ENCODE measurements at regions not wholly inside any gene's neighbourhood (a gene's known extent, or its start where the extent isn't known, plus 50 kb on each side); places are given as distances from the start of the nearest gene placed in this dataset.

DNA sequence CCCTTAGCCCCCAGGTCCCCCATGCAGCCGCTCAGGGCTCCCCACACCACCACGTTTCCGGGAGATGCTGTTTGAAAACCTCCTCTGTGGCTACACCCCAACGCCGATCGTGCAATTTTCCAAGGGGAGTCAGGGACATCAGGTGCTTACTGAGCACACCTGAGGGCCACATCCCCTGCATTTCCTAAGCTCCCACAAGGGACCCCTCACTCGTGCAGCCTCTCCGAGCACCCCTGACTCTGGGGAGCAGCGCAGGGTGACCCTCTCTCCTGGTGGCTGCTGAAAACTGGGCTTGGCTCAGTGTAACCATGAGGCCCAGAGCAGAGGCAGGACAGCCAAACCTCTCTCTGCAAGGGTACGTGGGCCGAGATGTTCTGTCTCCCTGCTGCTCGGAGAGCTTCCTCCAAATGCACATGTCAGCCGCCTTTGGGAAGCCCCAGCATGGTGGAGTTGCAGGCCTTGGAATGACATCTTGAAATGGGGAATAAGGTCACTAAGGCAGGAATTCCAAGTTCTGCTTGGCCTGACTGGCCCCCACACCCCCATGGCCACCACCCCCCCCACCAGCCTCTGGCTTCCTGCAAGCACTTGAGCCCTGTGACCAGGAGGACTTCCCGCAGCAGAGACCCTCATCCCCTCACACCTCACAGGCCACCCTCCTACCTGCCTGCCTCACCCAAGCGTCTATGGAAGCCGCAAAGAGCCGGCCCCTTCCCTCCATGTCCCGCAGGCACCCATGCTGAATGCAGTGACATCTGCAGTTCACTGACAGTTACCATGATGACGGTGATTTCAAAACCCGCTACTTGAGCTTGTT is 257.4 kb downstream of the BRD1 start:
- DNase-seq: no peak

DNA sequence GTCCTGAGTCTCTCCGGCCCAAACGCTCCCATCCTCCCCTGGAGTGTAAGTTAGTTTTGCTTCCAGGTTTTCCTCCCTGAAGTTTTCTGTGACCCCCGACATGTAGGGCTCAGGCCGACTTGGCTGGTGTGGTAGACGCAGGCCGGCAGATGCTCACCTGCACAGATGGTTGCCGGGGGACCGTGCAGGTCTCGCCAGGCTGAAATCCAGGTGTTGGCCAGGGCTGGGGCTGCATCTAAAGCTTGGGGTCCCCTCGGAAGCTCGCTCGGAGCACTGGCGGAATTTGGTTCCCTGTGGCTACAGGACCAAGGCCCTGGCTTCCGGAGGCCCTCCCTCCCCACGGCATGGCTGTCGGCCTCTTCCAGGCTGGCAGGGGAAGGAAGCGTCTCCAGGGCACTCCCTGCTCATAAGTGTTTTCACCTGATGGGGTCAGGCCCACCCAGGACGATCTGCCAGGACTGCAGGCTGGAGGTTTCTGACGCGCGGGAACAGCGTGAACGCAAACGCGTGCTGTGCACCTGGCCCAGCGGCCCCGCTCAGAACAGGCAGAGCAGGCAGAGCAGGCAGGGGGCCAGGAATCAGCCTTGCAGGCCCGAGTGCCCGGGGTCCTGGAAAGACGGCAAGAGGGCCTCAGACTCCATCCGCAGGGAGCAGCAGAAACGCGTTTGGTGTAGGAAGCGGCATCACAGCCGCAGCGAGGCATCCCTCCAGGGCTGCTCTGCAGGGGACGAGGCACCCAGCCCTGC is 258.2 kb downstream of the BRD1 start:
- DNase-seq: no peak

DNA sequence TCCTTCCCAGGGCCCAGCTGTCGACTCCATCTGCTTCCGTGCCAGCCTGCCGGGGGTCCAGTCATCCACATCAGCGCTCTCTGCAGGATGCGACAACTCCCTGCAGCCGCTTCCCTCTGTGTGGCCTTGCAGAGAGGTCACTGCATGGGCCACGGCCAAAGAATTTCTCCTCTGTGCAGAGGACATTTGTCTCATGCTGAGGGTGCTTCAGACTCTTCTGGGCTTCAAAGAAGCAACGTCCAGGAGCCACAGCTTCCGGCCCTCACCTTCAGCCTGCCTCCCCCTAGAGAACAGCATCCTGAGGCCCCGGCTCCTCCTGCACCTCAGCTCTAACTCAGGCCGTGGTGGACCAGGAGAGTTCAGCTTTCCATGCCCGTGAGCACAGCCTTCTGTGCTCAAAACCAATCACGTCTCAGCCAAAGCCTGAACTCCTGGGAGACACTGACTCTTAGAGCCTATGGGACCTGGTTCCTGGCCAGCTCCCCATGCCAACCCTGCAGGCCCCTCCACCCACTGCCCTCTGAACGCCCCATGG is 258.9 kb downstream of the BRD1 start:
- no peak for DNase-seq

DNA sequence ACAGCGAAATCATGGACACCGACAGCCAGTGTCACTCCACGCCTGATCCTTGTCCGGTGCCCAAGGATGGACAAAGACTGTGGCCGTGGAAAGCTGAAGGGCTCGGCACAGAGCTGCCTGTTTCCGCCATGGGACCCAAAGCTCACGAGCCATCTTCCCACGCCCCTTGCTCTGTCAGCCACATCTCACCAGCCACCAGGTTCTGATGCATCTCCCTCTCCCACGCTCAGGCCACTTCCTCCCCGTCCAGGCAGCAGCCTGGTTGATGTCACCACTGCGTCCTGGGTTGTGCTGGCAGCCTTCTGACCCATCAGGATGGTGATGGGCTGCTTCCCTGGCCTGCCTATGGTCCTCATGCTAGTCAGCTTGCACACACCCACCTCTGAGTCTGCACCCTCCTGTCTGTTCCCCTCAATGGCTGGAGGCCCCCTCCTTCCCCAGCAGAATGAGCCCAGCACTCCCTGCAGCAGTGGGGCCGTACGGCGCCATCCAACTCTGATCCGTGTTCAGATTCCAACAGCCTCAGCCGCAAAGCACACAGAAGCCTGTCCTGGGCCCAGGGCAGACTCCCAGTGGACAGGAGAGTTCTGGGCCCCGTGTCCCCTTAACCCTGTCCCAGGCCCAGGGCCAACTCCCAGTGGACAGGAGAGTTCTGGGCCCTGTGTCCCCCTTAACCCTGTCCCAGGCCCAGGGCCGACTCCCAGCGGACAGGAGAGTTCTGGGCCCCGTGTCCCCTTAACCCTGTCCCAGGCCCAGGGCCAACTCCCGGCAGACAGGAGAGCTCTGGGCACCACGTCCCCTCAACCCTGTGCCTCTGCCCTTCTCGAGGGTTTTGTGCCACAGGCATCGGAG is 259.5 kb downstream of the BRD1 start:
- DNase-seq: no peak

DNA sequence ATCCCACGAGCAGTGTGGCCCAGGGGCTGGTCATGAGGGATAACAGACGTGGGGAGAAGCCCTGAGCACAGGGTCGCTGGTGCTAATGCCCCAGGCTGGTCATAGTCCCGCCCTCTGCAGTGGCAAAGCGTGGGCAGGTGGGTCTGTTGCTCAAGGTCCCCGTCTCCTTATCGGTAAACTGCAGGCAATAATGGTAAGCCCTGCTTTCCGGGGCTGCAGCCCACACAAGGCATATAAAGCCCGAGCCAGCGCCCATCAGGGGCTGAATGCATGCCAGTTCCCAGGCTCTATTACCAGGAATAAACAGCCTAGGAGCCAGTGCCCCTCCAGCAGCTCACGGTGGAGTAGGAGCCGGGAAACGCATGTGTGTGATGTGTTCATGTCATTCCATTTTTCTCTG is 261.0 kb downstream of the BRD1 start:
- no peak for DNase-seq

DNA sequence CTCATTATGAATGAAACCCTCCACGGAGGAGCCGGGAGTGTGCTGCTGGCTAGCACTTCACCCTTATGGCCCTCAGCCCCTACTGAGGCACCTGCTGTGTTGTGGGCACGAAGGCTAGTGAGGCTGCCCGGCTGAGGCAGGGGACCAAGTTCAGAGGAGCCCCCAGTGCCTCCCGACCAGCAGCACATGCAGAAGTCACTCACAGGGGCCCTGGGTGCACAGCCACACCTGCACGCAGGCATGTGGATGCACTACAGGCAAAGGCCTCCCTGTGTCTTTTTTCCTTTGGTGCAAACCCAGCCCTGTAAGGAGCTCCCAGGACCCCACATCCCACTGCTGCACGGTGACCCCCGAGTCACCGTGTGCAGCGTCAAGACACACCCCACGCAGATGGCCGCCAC is 261.5 kb downstream of the BRD1 start:
- no peak for DNase-seq

DNA sequence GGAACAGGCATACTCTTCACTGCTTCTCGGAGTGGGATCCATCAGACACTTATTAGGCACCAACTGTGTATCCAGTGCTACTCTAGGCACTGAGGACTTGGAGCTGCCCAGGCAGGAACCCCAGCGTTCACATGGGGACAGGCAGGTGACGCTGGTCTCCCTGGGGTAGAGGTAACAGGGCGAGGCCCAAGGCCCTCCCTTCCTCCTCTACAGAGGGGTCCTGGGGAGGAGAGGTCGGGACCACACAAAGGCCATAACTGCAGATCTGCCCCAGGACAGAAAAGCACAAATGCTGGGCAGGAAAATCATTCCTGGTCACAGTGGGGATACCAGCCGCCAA is 262.2 kb downstream of the BRD1 start:
- no peak for DNase-seq

DNA sequence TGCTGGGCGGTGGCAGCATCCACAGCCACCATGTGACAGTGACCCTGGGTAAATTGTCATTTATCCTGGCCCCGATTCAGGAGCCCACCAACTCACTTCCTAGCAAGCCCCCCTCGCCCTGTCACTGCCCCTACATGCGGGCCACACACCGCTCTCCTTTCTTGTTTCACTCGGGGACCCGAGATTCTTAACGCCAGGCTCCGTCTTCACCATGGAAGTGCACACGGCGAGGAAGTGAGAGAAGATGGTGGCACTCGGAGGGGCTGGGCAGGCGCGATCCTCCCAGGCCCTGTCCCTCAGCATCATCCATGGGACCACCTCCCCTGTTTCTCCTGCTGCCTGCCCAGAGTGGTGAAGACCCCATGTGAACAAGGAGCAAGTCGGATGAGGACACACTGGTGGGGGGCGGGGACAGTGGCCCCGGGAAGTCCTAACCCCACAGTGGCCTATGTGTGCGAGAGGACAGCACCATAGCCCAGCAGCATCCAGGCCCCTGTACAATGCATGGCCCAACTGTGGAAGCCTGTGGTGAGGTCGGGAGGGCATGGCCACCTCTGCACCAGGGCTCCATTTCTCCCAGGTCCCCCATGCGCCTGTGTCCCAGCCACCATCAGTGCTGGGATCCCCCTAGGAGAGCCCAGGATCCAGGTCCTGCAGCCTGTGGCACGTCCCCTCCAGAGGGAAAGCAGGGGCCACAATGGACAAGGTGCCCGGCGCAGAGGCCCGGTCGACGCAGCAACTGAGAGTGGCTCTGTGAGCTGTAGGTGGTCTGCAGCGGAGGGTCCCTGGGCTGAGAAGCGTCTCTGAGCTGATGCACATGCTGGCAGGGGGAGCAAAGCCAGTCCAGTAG is 262.8 kb downstream of the BRD1 start:
- no peak for DNase-seq

DNA sequence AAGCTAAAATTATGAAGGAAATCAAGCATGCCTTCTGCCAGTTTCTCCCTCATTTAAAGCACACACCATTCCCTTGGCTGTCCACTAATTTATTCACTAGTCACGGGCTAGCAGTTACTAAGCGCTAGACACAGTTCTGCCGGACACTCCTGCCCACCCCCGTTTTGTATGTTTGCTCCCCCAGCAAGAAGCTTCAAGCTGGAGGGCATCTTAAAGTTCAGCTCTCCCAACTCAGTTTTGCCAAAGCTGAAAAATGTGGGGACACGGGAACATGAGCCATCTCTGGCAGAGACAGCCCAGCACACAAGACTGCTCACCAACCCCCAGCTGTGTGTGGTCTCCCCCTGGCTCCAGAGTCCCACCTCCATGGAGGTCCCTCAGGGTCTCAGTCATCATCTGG is 263.6 kb downstream of the BRD1 start:
- DNase-seq: no peak

DNA sequence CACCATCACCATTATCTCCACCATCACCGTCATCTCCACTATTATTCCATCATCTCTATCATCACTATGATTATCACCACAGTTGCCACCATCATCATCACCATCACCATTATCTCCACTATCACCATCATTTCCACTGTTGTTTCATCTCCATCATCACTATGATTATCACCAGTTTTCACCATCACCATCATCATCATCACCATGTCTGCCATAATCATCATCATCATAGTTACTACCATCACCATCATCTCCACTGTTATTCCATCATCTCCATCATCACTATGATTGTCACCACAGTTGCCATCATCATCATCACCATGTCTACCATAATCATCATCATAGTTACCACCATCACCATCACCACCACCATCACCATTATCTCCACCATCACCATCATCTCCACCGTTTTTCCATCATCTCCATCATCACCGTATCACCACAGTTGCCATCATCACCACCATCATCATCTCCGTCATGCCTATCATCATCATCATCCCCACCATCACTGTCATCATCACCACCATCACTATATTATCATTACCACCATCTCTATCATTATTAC is 264.9 kb downstream of the BRD1 start:
- DNase-seq: no peak

DNA sequence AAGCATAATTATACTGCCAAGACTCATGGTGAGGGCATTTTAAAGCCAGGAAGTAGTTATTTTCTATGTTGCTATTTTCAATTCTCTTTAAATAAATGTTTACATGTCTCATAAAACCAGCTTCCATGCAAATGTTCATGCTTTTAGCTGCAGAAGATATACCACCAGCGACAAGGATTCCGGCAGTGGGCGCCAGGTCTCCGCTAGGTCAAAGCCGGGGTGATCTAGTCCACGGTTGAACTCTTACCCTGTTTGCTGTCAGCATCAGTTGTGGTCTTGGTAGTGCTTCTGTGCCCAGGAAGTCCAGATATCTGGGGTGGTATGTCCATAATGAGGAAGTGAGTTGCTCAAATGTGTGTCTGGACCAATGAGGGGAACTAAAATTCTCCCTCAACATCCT is 265.7 kb downstream of the BRD1 start:
- DNase-seq: no peak

DNA sequence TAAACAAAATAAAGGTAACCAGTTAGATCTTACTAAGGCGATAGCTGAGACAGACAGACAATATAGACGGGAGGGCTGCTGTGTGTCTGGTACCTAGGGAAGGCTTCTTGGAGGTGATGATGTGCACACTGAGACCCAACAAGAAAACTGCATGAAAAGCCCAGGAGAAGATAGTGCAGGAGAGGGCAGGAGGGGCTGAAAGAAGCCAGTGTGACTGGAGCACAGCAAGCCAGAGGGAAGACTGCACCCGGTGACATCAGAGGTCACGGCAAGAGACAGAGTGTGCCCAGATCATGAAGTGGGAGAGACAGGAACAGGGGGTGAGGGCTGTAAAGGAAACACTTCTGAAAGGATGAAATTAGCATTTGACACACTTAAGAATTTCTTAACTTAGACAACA is 266.3 kb downstream of the BRD1 start:
- DNase-seq: no peak

DNA sequence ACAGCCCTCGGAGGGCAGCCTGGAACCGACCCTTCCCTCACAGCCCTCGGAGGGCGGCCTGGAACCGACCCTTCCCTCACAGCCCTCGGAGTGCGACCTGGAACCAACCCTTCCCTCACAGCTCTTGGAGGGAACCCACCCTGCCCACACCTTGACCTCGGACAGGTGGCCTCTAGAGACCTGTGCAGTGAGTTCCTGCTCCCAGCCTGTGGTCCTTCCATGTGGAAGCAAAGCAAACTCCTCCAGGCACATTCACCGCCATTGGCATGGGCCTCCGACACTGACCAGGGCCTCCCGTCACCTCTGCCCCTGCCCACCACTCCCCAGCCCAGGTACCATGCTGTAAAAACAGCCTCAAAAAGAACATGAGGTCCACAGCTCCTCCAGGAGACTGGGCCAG is 272.1 kb downstream of the BRD1 start:
- DNase-seq: no peak

DNA sequence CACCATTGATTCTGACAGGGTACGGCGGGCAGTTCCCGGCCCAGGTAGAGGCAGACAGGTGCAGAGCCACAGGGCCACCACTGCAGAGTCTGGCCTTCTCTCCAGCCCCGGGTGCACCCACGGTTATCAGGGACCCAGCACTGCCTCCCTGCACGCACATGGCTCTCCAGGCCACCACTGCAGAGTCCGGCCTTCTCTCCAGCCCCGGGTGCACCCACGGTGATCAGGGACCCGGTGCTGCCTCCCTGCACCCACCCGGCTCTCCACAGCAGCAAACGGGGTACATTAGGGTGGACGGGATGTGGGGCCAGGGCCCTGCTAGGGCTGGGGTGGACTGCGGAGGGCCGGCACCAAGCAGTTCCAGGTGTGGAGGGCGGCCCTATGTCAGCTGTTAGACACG is 272.9 kb downstream of the BRD1 start:
- no peak for DNase-seq

DNA sequence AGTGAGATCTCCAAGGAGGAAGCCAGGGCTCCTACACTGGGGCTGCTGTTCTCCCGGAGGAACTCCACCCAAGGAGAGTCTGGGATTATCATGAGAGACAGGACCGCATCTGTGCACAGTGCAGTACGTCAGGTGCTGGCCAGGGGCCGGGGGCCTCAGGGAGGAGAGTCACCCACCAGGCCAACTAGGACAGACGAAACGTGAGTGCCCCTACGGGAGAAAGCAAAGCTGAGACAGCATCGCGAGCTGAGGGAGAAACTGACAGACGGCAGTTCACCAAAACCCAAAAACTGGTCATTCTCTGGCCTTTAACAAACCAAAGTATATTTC is 273.4 kb downstream of the BRD1 start:
- DNase-seq: no peak

DNA sequence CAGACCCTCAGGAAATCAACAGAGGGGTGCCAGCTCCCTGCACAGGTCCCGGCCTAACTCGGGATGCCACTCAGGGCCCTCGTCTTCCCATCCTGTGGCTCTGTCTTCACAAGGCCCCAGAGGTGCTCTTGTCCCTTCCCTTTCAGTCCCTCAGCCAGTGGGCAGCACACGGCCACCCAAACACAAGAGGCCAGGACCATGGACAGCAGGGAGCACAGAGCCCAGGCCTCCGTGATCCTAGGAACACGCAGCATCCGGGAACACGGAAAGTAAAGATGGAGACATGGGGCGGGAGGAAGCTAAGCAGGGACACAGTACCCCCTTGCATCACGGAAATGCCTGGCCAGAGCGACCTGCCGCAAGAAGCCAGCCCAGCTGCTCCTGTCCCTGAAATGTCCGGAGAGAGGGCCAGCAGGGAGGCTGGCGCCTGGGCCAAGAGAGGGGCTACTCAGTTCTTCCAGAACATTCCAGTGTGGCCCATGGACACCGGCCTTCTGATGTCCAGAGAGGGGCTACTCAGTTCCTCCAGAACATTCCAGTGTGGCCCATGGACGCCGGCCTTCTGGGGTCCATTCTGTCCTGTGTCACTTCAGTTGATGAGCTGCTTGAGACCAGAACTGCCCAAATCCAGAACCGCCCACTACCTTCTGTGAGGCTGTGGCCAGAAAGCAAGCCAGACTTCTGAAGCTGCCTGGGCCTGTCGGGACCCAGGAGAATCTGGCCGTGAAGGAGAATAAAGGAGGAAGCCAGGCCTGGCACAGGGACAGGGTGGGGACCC is 274.0 kb downstream of the BRD1 start:
- no peak for DNase-seq

DNA sequence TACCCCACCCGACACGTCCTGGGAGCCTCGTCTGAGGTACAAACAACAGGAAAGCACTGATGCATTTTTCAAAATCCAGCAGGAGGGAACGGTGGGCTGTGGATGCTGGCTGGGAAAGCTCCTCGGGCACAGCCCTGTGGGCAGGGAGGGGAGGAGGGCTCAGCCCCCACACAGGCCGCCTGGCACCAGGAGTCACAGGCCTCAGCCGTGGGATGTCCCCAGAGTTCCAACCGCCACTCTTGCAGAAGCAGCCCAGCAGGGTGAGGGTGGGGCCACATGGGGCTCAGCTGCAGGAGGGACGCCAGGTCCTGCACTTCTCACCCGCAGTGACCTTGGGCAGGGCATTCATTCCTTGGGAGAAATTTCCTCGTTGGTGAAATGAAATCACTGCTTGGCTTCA is 274.6 kb downstream of the BRD1 start:
- no peak for DNase-seq

DNA sequence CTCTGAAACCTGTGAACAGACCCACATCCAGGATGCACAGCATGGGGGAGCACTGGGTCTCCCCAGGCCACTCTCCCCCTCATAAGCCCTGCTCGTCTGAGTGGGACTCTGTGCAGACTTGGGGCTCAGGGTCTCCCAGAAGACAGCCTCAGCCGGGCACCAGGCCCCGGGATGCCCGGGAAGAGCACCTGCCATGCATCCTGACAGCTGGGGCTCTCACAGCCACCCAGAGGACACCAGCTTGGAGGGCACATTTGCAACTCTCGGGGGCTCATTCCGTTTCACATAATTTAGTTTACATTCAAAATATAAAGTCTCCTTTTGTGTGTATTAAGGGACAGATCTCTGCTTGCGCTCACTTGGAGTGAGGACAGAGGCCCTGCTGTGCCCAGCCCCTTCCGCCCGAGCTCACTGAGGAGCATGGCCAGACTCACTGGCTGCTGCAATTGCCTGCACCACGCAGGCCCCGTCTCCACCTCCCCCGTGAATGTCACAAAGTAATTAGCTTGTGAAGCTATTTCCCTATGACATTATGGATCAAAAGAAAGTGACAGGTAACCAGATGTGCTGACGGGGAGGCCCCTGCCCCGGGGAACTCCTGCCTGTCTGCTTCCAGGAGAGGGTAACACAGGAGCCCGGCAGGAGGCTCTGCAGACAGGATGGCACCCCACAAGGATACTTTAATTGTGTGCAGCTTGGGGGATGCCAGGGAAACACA is 275.6 kb downstream of the BRD1 start:
- no peak for DNase-seq

DNA sequence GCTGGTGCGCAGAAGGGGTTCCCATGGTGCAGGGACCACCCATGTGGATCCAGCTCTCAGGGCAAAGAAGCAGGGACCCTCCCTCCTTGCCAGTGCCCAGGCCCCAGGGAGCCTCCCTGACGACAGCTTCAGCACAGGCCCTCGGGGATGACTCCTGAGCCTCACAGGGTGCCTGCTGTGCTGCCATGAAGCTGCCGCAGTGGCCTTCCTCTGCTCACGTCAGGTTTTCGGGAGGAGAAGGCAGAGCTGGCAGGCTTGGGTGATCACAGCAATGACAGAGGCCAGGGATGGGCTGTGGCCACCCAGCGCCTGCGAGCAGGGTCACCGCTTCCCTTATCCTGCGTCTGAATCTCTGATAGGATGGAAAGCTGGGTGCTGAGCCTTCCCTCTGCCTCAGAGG is 276.2 kb downstream of the BRD1 start:
- DNase-seq: no peak

Measured in hypothalamus (tissue), 51 donors.